ENCODE measurements at regions not wholly inside any gene's neighbourhood (a gene's known extent, or its start where the extent isn't known, plus 50 kb on each side); places are given as distances from the start of the nearest gene placed in this dataset.
A peak's percentile ranks its signal among the peaks of the same experiment; 100 is the strongest.

DNA sequence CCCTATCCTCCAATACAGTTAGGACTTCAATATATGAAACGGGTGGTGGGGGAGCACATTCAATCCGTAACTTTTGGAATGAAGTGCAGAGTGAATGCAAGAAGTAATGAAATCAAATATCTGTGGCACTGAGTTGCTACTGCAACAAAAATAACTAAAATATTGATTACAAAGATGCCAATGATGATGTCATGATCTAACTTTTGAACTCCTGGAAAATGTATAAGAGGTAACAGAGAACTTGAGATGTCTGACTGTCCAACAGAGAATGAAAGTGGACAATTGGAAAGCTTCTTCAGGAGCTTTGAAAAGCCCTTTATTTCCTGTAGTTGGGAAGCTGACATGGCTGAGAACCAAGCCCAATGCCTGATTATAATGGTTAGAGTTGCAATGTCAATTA, 279.9 kb downstream of the ZBBX start:
- no peaks in the 10 kb centered on the region for H3K79me2 ChIP-seq (ENCODE audit: control insufficient read depth, insufficient read depth, low read length)

DNA sequence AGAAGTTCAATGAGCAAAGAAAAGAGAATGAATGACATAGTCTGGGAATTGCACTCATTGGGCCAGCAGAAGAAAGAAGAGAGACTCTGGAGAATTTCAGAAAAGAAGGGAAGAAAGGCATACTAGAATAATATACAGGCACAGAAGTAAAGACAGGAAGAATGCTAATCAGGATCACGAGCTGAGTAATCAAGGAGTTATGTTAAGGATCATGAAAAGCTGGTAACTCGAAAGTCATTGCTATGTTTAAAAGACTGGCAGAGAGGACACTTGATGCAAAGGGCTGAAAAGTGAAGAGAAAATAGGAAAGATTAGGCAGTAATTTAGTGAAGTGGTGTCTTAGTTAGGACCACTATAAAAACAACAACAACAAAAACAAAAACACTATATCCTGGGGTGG, 284.1 kb downstream of the ZBBX start:
- no peaks in the 10 kb centered on the region for H4K20me1 ChIP-seq (ENCODE audit: control insufficient read depth, extremely low read depth, insufficient read depth, low read length)
- H2AFZ ChIP-seq (ENCODE audit: low read length) = no peak overlapping the region
- no peaks in the 10 kb centered on the region for H3K79me2 ChIP-seq (ENCODE audit: control insufficient read depth, insufficient read depth, low read length)
- no peak overlapping the region for H3K27ac ChIP-seq (ENCODE audit: insufficient read depth, low read length)
- TF ChIP-seq, protein P1, sequence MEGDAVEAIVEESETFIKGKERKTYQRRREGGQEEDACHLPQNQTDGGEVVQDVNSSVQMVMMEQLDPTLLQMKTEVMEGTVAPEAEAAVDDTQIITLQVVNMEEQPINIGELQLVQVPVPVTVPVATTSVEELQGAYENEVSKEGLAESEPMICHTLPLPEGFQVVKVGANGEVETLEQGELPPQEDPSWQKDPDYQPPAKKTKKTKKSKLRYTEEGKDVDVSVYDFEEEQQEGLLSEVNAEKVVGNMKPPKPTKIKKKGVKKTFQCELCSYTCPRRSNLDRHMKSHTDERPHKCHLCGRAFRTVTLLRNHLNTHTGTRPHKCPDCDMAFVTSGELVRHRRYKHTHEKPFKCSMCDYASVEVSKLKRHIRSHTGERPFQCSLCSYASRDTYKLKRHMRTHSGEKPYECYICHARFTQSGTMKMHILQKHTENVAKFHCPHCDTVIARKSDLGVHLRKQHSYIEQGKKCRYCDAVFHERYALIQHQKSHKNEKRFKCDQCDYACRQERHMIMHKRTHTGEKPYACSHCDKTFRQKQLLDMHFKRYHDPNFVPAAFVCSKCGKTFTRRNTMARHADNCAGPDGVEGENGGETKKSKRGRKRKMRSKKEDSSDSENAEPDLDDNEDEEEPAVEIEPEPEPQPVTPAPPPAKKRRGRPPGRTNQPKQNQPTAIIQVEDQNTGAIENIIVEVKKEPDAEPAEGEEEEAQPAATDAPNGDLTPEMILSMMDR (conservative IDR thresholded peaks at IDR 0.05 in 1 of 2, IDR thresholded peaks at IDR 0.05 in 1 of 2; ENCODE audit: low read depth in 1 of 2, low read length in 2 of 2) = no peak
- no peak for TF ChIP-seq EZH2 (IDR thresholded peaks at IDR 0.05; ENCODE audit: low read length, missing control alignments)
- no peak overlapping the region for H3K4me3 ChIP-seq (replicated peaks in 1 of 4; ENCODE audit: control extremely low read depth in 1 of 4, insufficient read depth in 1 of 4, low read depth in 3 of 4, low read length in 4 of 4)
- peak in 1 of 2 donors; percentile 15 for DNase-seq (ENCODE audit: low read depth in 2 of 2)
- H3K9me3 ChIP-seq (ENCODE audit: control insufficient read depth, insufficient read depth, low read depth, low read length) = no peaks in the 10 kb centered on the region
- no peak overlapping the region for H3K9ac ChIP-seq (ENCODE audit: insufficient read depth, low read length)
- H3K4me2 ChIP-seq (ENCODE audit: extremely low read depth, insufficient read depth, low read length) = no peak overlapping the region
- H3K4me1 ChIP-seq (ENCODE audit: control insufficient read depth, extremely low read depth, insufficient read depth, low read length) = no peaks in the 10 kb centered on the region
- no peaks in the 10 kb centered on the region for H3K27me3 ChIP-seq (ENCODE audit: control insufficient read depth, insufficient read depth, low read length)
- no peaks in the 10 kb centered on the region for H3K36me3 ChIP-seq (ENCODE audit: control insufficient read depth, insufficient read depth, low read length)

More for the DNA sequence above, 279.9 kb downstream of the ZBBX start:
- Histone ChIP-seq H2AFZ (ENCODE audit: low read length) (no peak overlapping the region), H3K36me3 (ENCODE audit: control insufficient read depth, insufficient read depth, low read length) (no peaks in the 10 kb centered on the region), H3K4me3 (replicated peaks in 1 of 4; ENCODE audit: control extremely low read depth in 1 of 4, insufficient read depth in 1 of 4, low read depth in 3 of 4, low read length in 4 of 4) (no peak overlapping the region), H4K20me1 (ENCODE audit: control insufficient read depth, extremely low read depth, insufficient read depth, low read length) (no peaks in the 10 kb centered on the region), H3K9ac (ENCODE audit: insufficient read depth, low read length) (no peak overlapping the region), H3K27me3 (ENCODE audit: control insufficient read depth, insufficient read depth, low read length) (no peaks in the 10 kb centered on the region), H3K9me3 (ENCODE audit: control insufficient read depth, insufficient read depth, low read depth, low read length) (no peaks in the 10 kb centered on the region), H3K4me1 (ENCODE audit: control insufficient read depth, extremely low read depth, insufficient read depth, low read length) (no peaks in the 10 kb centered on the region), H3K27ac (ENCODE audit: insufficient read depth, low read length) (no peak overlapping the region), H3K4me2 (ENCODE audit: extremely low read depth, insufficient read depth, low read length) (no peak overlapping the region)
- TF ChIP-seq, protein P1 (conservative IDR thresholded peaks at IDR 0.05 in 1 of 2, IDR thresholded peaks at IDR 0.05 in 1 of 2; ENCODE audit: low read depth in 1 of 2, low read length in 2 of 2) = no peak
- DNase-seq (ENCODE audit: low read depth in 2 of 2) = no peak

DNA sequence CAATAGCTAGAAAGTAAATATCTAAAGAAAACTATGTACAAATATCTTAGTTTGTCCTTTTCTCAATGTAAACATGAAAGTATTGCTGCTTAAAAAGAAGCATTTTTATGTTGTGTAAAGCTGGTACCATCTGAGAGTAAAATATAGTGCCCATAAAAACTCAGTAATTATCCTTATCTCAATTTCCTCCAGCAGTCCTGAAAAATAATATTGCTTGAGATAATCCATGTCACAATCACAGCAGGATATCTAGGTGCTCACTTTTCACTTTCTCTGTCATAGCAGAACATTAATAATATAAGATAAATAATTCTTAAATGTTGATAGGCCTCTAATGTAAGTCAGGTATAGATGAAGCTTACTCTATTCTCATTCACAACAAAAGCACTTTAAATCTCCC, 285.5 kb downstream of the ZBBX start:
- TF ChIP-seq, protein P1 (conservative IDR thresholded peaks at IDR 0.05 in 1 of 2, IDR thresholded peaks at IDR 0.05 in 1 of 2; ENCODE audit: low read depth in 1 of 2, low read length in 2 of 2) = no peak
- TF ChIP-seq EZH2 (IDR thresholded peaks at IDR 0.05; ENCODE audit: low read length, missing control alignments) = no peak

More for the DNA sequence above, 285.5 kb downstream of the ZBBX start:
- Histone ChIP-seq H3K9ac (ENCODE audit: insufficient read depth, low read length) (no peak overlapping the region), H3K79me2 (ENCODE audit: control insufficient read depth, insufficient read depth, low read length) (no peaks in the 10 kb centered on the region), H3K36me3 (ENCODE audit: control insufficient read depth, insufficient read depth, low read length) (no peaks in the 10 kb centered on the region), H3K27me3 (ENCODE audit: control insufficient read depth, insufficient read depth, low read length) (no peaks in the 10 kb centered on the region), H3K27ac (ENCODE audit: insufficient read depth, low read length) (no peak overlapping the region), H2AFZ (ENCODE audit: low read length) (no peak overlapping the region), H3K9me3 (ENCODE audit: control insufficient read depth, insufficient read depth, low read depth, low read length) (no peaks in the 10 kb centered on the region), H4K20me1 (ENCODE audit: control insufficient read depth, extremely low read depth, insufficient read depth, low read length) (no peaks in the 10 kb centered on the region), H3K4me1 (ENCODE audit: control insufficient read depth, extremely low read depth, insufficient read depth, low read length) (no peaks in the 10 kb centered on the region), H3K4me2 (ENCODE audit: extremely low read depth, insufficient read depth, low read length) (no peak overlapping the region), H3K4me3 (replicated peaks in 1 of 4; ENCODE audit: control extremely low read depth in 1 of 4, insufficient read depth in 1 of 4, low read depth in 3 of 4, low read length in 4 of 4) (no peak overlapping the region)
- DNase-seq (ENCODE audit: low read depth in 2 of 2) = no peak
